GM12873 (cell line): ENCODE measurements at regions not wholly inside any gene's neighbourhood (a gene's known extent, or its start where the extent isn't known, plus 50 kb on each side); places are given as distances from the start of the nearest gene placed in this dataset.

Source experiments
- TF ChIP-seq, protein P1 (sequence below): IDR thresholded peaks from 2 replicates; pipeline ENCODE4 v1.5.1; 2012; ENCODE audit warnings: low read depth, mild to moderate bottlenecking, moderate library complexity, low read length, control low read depth; ENCODE audit not compliant: insufficient read depth; ENCODE audit errors: missing control alignments

DNA sequence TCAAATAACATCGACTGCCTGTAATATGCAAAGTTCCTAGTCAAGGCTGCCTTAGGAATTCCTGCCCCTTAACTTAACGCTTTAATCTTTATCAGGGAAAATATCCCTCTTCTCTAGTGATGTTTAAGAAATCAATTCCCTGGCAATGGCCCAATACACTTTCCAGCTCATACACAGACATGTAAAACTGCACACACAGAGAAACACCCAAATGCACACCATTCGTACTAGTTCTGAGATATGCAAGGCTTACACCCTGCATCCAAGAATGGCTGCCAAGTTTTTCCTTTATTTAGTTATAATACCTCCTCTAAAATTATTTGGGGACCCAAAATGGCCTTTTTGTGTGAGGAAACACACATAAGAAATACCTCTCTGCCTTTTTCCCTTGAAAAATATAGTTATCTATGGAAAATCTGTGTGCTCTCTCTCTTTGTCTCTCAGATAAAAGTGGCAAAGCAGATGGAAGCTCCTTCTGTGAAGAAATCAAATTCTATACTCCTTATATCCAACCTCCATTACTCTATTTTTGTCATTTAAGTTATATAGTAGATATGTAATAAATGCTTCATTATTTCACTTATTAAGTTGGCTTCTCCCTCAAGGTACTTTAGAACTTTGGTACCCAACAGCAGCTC lies 120.0 kb upstream of the MDM1 start:
- TF ChIP-seq, protein P1, sequence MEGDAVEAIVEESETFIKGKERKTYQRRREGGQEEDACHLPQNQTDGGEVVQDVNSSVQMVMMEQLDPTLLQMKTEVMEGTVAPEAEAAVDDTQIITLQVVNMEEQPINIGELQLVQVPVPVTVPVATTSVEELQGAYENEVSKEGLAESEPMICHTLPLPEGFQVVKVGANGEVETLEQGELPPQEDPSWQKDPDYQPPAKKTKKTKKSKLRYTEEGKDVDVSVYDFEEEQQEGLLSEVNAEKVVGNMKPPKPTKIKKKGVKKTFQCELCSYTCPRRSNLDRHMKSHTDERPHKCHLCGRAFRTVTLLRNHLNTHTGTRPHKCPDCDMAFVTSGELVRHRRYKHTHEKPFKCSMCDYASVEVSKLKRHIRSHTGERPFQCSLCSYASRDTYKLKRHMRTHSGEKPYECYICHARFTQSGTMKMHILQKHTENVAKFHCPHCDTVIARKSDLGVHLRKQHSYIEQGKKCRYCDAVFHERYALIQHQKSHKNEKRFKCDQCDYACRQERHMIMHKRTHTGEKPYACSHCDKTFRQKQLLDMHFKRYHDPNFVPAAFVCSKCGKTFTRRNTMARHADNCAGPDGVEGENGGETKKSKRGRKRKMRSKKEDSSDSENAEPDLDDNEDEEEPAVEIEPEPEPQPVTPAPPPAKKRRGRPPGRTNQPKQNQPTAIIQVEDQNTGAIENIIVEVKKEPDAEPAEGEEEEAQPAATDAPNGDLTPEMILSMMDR: no peak

DNA sequence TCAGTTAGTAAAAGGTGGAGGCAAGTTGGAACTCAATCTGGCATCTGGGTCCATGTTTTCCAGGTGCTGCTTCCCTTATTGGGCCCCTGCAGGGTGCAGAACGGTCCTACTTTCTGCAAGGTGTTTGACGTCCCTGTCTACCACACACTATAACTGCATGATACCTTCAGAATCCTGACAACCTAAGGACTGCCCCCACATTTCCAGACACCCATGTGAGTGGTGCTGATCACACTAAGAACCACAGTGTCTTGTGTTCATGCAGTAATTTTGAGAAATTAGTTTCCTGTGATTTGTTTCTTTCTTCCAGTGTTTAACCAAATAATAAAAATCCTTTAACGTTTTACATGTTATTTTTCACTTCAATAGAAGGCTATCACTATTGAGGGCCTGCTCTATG lies 121.1 kb upstream of the MDM1 start:
- TF ChIP-seq, protein P1: no peak

DNA sequence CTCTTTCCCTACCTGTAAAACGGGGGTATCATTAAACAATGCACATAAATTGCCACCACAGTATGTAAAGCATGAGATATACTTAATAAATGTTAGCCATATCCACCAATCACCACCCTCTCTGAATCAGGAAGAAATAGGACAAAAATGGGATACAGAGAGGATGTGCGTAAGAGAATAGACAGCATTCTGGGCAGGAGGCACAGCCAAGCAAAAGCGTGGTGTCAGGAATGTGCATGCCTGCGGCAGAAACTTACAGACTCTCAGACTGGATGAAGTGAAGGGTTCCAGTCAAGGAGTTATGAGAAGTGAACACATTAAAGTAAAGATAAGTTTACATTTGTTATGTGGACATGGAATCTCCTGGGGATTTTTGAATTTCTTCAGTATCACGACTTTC lies 121.7 kb upstream of the MDM1 start:
- TF ChIP-seq, protein P1: no peak

DNA sequence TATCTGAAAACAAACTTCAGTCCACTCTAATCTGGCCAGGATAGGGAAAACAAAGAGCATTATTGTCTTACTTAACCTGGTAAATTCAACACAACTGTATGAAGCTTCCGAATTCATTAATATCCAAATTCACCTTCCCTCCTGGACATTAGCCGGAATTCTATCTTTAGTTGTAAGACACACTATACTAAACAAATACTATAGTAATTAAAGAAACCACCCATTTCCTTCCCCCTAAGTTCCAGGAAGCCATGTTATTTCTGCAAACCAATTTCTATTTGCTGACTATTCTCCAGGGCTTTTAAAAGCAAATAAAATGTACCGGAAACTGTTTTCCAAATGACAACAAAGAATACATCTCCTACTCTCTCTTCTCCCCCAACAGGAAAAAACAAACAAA lies 122.7 kb upstream of the MDM1 start:
- TF ChIP-seq, protein P1: no peak

DNA sequence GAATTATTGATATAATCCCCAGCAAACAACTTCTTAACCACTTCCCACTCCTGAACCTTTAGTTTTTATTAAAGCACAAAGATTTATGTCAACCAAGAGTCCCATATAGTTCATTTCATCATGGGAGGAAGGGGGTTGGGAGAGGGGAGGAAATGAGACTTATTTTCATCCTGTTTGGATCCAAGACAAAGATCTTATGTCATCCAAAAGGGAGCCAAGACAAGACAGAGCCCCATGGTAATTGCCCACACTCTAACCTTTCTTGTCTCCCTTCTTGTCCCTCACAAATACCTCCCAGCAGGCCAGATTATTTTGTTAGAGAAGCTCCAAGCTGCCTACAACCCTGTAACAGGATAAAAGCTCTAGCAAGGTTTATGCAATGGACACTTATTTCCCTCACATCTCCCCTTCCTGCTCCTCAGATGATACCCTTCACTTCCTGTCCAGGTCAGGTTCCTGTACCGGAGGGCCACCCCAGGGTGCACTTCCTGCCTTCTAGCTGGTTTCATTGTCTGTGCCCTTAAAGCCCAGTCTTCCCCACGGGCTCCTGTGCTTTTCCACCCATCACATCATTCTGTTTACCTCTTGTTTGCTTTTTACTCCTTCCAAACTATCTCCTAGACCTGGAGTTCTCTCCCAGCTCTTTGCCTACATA lies 123.7 kb upstream of the MDM1 start:
- TF ChIP-seq, protein P1: no peak

DNA sequence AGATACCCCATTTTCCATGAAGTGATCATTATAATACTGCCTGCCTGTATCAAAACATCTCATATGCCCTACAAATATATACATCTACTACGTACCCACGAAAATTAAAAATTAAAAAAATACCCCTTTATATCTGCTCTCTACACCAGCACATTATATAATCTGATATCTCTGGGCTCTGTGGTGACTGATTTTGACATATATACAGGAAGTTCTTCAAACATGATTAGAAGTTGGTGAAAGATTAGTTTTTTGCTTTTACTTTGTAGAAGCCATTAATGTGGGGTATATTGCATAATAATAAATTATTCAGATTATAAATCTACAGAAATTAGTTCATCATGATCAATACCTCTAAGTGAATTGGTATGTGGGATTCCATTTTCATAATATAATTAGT lies 126.7 kb upstream of the MDM1 start:
- TF ChIP-seq, protein P1: no peak

DNA sequence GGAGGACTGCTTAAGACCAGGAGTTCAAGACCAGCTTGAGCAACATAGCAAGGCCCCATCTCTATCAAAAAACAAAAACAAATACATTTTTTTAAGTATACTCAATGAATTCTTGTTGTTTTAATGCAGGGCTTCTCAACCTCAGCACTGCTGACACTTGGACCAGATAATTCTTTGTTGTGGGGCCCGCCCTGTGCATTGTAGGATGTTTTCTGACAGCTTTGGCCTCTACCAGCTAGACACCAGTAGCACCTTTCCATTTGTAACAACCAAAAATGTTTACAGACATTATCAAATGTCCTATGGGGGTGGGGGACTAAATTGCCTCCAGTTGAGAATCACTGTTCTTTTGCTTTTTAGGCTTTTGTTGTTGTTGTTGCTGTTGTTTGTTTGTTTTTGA lies 128.1 kb upstream of the MDM1 start:
- TF ChIP-seq, protein P1: no peak
